Fibroblast of the aortic adventitia (primary cell): ENCODE measurements at regions not wholly inside any gene's neighbourhood (a gene's known extent, or its start where the extent isn't known, plus 50 kb on each side); places are given as distances from the start of the nearest gene placed in this dataset.

Experiments
- DNase-seq: peaks from one replicate; pipeline ENCODE4 v3.0.0-alpha.2; 2010; ENCODE audit warnings: low read depth
- H3K4me3 ChIP-seq: 2 replicates; pipeline ENCODE4 v1.5.1; 2011; ENCODE audit warnings: low read depth, mild to moderate bottlenecking, control low read depth, low read length, moderate library complexity
- TF ChIP-seq, protein P1 (sequence below): IDR thresholded peaks from 2 replicates; pipeline ENCODE4 v1.5.1; 2011; ENCODE audit warnings: mild to moderate bottlenecking, low read length, control low read depth, inconsistent platforms; ENCODE audit not compliant: insufficient read depth

DNA sequence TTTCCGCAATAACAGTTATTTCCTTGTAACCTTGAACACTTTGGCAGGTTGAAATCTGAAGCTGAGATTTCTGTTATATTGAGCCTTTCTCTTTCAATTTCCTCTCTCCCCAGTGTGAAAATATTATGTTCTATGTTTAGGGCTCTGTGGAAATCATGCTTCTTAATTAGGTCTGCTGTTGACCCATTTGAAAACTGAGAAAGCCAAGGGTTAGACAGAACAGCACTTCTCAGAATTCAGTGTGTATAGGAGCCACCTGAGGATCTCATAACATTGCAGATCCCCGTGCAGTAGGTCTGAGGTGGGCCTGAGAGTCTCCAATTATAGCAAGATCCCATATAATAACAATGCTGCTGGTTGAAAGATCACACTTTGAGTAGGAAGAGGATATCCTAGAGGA is 230.2 kb upstream of the NT5C1B start:
- no peak overlapping the region for H3K4me3 ChIP-seq
- DNase-seq: no peak
- TF ChIP-seq, protein P1, sequence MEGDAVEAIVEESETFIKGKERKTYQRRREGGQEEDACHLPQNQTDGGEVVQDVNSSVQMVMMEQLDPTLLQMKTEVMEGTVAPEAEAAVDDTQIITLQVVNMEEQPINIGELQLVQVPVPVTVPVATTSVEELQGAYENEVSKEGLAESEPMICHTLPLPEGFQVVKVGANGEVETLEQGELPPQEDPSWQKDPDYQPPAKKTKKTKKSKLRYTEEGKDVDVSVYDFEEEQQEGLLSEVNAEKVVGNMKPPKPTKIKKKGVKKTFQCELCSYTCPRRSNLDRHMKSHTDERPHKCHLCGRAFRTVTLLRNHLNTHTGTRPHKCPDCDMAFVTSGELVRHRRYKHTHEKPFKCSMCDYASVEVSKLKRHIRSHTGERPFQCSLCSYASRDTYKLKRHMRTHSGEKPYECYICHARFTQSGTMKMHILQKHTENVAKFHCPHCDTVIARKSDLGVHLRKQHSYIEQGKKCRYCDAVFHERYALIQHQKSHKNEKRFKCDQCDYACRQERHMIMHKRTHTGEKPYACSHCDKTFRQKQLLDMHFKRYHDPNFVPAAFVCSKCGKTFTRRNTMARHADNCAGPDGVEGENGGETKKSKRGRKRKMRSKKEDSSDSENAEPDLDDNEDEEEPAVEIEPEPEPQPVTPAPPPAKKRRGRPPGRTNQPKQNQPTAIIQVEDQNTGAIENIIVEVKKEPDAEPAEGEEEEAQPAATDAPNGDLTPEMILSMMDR: no peak

DNA sequence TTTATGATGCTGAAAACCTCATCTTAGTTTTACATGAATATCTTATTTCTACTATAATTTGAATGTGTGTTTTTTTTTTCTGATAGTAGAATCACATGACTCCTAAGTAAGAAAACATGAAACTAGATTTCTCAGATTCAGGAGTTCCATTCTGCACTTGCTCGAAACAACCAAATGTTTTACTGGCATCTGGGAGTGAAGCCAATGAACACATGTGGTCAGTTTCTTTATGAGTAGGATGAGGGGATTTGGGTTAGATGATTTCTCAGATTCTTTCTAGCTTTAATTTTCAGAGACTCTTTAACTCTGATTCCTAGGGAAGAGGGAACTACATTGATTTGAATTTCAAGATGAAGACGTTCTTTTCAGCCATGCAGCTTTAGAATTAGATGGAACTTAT is 225.0 kb upstream of the NT5C1B start:
- no peak overlapping the region for H3K4me3 ChIP-seq
- DNase-seq: peak; percentile 62
- TF ChIP-seq, protein P1: no peak

DNA sequence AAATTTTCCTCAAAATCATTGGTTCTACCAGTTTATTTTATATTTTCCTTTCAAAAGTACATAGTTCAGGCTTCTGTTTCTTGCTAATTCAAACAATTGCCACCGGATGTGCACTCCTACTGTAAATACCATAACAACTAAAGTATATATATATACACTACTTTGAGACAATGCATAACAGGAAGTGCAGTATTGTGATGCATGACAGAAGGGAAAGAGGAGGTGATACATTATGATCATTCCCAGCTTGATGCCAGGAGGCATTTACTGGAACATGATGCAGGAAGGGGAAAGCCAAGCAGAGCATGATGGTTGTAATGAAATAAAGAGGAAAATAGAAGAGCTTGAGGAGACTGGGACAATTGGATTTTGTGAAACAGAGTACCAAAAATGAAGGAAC is 215.2 kb upstream of the NT5C1B start:
- DNase-seq: no peak
- TF ChIP-seq, protein P1: no peak
- H3K4me3 ChIP-seq: no peak overlapping the region

DNA sequence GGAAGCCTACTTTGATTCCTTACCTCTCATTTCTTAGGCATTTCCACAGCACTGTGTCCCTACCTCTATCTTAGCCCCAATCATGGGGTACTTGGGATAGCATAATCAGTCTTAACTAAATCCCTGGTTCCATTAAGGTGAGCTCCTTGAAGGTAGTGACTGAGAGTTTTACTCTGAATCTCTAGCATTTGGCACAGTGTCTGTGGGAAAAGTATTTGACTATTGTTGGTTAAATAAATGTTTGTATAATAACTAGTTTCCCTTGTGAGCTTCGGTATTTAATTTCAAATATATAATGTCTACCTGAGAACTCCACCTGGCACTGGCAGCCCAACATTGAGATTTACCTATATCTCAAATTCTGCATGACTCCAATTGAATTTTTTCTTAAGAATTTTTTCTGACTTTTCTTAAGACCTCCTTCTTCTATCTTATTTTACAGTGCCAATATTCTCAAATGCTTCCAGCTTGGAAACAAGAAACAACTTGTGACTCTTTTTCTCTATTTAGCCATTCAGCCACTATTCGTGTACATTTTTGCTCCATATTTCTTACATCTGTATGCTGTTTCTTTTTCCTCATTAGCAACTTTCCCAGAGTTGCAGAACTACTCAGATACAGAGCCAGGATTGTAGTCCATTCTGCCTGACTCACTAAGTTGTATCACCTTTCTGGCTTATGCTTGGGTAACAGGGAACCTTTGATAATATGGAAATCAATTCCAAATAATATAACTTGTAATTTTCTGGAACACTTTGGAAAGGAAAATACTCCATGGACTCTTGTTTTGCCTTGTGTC is 214.0 kb upstream of the NT5C1B start:
- TF ChIP-seq, protein P1: no peak
- DNase-seq: no peak
- no peak overlapping the region for H3K4me3 ChIP-seq

DNA sequence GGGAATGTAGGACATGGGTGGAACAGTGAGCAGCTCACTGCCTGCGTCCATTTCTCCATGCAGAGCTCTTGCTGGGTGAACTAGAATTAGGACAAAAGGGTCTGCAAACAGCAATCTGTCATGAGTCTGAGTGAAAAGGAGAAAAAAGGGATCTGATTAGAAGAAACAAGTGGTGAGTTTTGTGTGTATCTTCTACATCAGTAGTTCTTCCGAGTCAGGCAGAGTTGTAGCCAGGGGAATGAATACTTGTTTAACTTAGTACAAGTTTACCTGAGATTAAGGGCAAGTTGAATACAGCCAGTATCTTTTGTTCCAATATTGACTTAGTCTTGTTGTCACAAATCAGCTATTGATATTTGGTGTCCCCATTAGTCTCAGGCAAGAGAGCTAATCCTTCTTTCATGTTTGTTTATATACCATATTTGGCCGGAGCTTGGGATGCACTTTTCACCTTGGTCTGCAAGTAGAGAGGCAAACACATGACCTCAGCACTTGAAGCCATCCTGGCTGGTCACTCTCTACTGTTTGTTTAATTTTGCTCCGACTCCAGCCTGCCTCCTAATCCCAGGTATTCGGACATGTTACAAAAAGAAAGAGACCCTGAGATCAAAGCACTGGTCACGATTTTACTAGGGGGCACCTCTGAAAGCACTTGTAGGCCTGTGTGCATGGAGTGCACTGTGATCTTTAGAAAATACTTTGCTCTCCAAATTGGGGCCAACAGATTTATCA is 211.0 kb upstream of the NT5C1B start:
- DNase-seq: no peak
- TF ChIP-seq, protein P1: no peak
- H3K4me3 ChIP-seq: no peak overlapping the region

DNA sequence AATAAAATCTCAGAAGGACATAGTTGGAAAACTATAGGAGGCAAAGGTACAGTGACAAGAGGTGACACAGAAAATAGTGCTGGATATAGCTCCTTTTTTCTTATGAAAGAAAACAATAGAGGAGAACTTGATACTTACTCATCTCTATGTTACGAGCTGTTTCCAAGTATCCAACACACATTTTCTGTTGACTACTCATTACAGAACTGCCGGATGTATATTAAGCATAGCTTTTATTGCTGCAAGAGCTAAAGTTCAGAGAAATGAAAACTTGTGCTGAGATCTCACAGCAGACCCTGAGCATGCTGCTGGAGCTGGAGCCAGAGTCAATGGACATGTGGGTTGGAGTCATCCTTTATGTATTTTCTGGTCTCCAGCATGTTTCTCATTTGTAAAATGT is 210.0 kb upstream of the NT5C1B start:
- DNase-seq: no peak
- H3K4me3 ChIP-seq: no peak overlapping the region
- TF ChIP-seq, protein P1: no peak
